Small intestine (tissue), 7 donors: ENCODE measurements at regions not wholly inside any gene's neighbourhood (a gene's known extent, or its start where the extent isn't known, plus 50 kb on each side); places are given as distances from the start of the nearest gene placed in this dataset.
"Not testable (repeated sequence)": the region's sequence is repeated elsewhere in the genome, so short reads cannot be mapped to it uniquely, and the experiment has no call there.

Experiments used
- DNase-seq, 2 donors: peaks; one replicate each; pipeline versions ENCODE4 v3.0.0 to v3.0.0-alpha.2; 2013
- FAIRE-seq: peaks from 2 replicates; lab custom pipeline; 2012; peaks lifted over from hg19 to GRCh38; lab: Jason Lieb, UNC
- H3K27ac ChIP-seq, 3 donors: one replicate each; pipeline ENCODE4 v1.5.1; 2013; ENCODE audit warnings: low read length in 2 of 3, mild to moderate bottlenecking in 2 of 3, control low read depth in 1 of 3, inconsistent platforms in 1 of 3, low read depth in 1 of 3, moderate library complexity in 1 of 3
- H3K27me3 ChIP-seq, 3 donors: one replicate each; pipeline ENCODE4 v1.6.1; 2013; ENCODE audit warnings: low read length in 3 of 3, inconsistent platforms in 1 of 3; ENCODE audit not compliant: control insufficient read depth in 3 of 3, insufficient read depth in 3 of 3
- H3K36me3 ChIP-seq, 3 donors: one replicate each; pipeline ENCODE4 v1.6.1; 2013; ENCODE audit warnings: low read length in 3 of 3, inconsistent platforms in 1 of 3, low read depth in 1 of 3, mild to moderate bottlenecking in 1 of 3, moderate library complexity in 1 of 3; ENCODE audit not compliant: control insufficient read depth in 3 of 3, insufficient read depth in 2 of 3
- H3K4me1 ChIP-seq, 3 donors: one replicate each; pipeline ENCODE4 v1.6.1; 2013; ENCODE audit warnings: low read length in 2 of 3, inconsistent platforms in 1 of 3, low read depth in 1 of 3, mild to moderate bottlenecking in 1 of 3, moderate library complexity in 1 of 3; ENCODE audit not compliant: control insufficient read depth in 3 of 3, insufficient read depth in 2 of 3
- H3K4me3 ChIP-seq, 3 donors: one replicate each; pipeline ENCODE4 v1.5.1; 2013; ENCODE audit warnings: low read length in 3 of 3, control low read depth in 1 of 3, inconsistent platforms in 1 of 3, low read depth in 1 of 3, mild to moderate bottlenecking in 1 of 3, moderate library complexity in 1 of 3
- H3K9me3 ChIP-seq, 2 donors: one replicate each; pipeline ENCODE4 v1.6.1; 2013; ENCODE audit warnings: low read depth in 1 of 2, low read length in 1 of 2; ENCODE audit not compliant: control insufficient read depth in 2 of 2, insufficient read depth in 1 of 2
- WGBS, 3 donors: extraction: QIAGEN DNeasy Blood & Tissue Kit; methylation state at CpG; one replicate each; pipeline ENCODE4 v1.1.7; 2013; 5-methylcytosine and 5-hydroxymethylcytosine counted together
- donor health status: healthy with polysubstance abuse.
- donor health status: control.
- donor health status: control.
- donor health status: Bipolar disorder and iron deficiency.
- donor health status: healthy.

DNA sequence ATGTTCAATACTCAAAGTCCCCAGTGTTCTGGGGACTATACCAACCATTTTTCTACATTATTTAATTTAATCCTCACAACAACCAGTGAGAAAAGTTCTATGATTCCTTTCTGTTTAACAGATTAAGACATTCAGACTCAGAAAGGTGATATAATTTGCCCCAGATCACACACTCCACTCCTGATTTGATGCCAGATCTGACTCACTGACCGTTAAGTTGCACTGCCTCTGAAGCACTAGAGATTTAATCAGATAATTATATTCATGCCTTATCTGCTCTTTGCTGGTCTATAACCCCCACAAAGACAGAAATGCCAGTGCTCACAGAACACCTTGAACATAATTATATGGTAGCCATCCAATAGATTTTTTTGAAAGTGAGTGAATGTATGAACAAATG lies 501.0 kb downstream of the IGSF11 start:
- no peak for FAIRE-seq
- DNase-seq: no peak
- Histone ChIP-seq H3K36me3 (no peaks in the 10 kb centered on the region), H3K9me3 (no peaks in the 10 kb centered on the region), H3K27ac (no peak overlapping the region), H3K27me3 (no peaks in the 10 kb centered on the region), H3K4me3 (no peak overlapping the region), H3K4me1 (no peaks in the 10 kb centered on the region)
- WGBS, 3 donors: 45 to 53% (median 45%) methylated on average over 1 of the region's 1 CpG

GRCh38 chr3:118534519-118534918 lies 500.1 kb downstream of the IGSF11 start:
- WGBS, 3 donors: 0 to 7% (median 6%) methylated on average over 2 of the region's 2 CpGs
- no peak for FAIRE-seq

GRCh38 chr3:118536764-118537163 lies 497.9 kb downstream of the IGSF11 start:
- no peak overlapping the region for H3K4me3 ChIP-seq
- no peak for FAIRE-seq

More at GRCh38 chr3:118534519-118534918, 500.1 kb downstream of the IGSF11 start:
- no peak for DNase-seq
- no peaks in the 10 kb centered on the region for H3K4me1 ChIP-seq
- no peaks in the 10 kb centered on the region for H3K9me3 ChIP-seq
- no peak overlapping the region for H3K4me3 ChIP-seq
- no peaks in the 10 kb centered on the region for H3K27me3 ChIP-seq
- no peaks in the 10 kb centered on the region for H3K36me3 ChIP-seq
- H3K27ac ChIP-seq: no peak overlapping the region

DNA sequence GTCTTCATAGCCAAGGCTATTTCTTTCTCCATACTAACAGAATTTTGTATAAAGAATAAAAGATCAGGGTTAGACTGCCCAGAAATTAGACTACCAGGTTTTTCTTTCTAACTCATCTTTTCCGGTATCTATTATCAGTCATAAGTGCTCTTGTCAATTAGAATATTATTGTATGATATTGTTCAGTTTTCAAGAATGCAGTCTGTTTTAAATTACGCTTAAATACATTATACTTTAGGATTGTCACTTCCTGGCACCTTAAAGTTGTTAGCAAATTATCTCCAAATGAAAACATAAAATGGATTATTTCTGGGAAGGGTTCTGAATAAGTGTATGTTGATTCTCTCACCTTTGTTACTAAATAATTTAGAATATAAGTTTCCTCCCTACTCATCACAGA lies 497.2 kb downstream of the IGSF11 start:
- no peak for DNase-seq
- 87 to 96% (median 91%) methylated on average over 2 of the region's 2 CpGs for WGBS, 3 donors
- Histone ChIP-seq H3K27me3 (no peaks in the 10 kb centered on the region), H3K9me3 (no peaks in the 10 kb centered on the region), H3K4me1 (no peaks in the 10 kb centered on the region), H3K4me3 (no peak overlapping the region), H3K27ac (no peak overlapping the region), H3K36me3 (no peaks in the 10 kb centered on the region)
- FAIRE-seq: no peak

More at GRCh38 chr3:118536764-118537163, 497.9 kb downstream of the IGSF11 start:
- H3K27me3 ChIP-seq: no peaks in the 10 kb centered on the region
- no peaks in the 10 kb centered on the region for H3K36me3 ChIP-seq
- H3K4me1 ChIP-seq: no peaks in the 10 kb centered on the region
- H3K27ac ChIP-seq: no peak overlapping the region
- 75 to 82% (median 78%) methylated on average over 3 of the region's 3 CpGs for WGBS, 3 donors
- no peak for DNase-seq
- no peaks in the 10 kb centered on the region for H3K9me3 ChIP-seq

DNA sequence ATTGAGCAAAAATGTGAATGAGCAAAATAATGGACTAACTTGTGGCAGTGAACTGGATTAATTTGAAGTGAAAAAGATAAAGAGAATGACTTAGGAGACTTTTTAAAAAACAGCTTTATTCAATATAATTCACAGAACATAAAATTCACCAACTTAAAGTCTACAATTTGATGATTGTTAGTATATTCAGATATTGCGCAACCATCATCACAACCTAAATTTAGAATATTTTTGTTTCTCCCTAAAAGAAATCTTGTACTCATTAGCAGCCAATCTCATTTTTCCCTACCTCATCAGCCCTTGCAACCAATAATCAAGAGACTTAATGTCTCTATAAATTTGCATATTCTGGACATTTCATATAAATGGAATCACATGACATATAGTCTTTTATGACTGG lies 496.5 kb downstream of the IGSF11 start:
- Histone ChIP-seq H3K9me3 (no peaks in the 10 kb centered on the region), H3K27me3 (no peaks in the 10 kb centered on the region), H3K27ac (no peak overlapping the region), H3K4me3 (no peak overlapping the region), H3K36me3 (no peaks in the 10 kb centered on the region), H3K4me1 (no peaks in the 10 kb centered on the region)
- 94 to 100% (median 100%) methylated on average over 1 of the region's 1 CpG for WGBS, 3 donors
- DNase-seq (no peak), FAIRE-seq (no peak)

GRCh38 chr3:118539820-118540447 lies 494.7 kb downstream of the IGSF11 start:
- 60 to 80% (median 68%) methylated on average over 13 of the region's 13 CpGs for WGBS, 3 donors

DNA sequence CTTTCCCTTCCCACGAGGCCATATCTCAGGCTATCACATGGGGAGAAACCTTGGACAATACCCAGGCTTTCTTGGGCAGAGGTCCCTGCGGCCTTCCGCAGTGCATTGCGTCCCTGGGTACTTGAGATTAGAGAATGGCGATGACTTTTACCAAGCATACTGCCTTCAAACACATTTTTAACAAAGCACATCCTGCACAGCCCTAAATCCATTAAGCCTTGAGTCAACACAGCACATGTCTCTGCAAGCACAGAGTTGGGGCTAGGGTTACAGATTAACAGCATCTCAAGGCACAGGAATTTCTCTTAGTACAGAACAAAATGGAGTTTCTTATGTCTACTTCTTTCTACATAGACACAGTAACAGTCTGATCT lies 494.2 kb downstream of the IGSF11 start:
- not testable (repeated sequence) for H3K27me3 ChIP-seq, H3K27ac ChIP-seq, DNase-seq, FAIRE-seq, H3K4me3 ChIP-seq, H3K36me3 ChIP-seq, H3K4me1 ChIP-seq, H3K9me3 ChIP-seq
- WGBS, 3 donors: 29 to 75% (median 60%) methylated on average over 5 of the region's 5 CpGs

More at GRCh38 chr3:118539820-118540447, 494.7 kb downstream of the IGSF11 start:
- H3K9me3 ChIP-seq, H3K36me3 ChIP-seq, H3K27ac ChIP-seq, H3K4me1 ChIP-seq, H3K27me3 ChIP-seq, FAIRE-seq, H3K4me3 ChIP-seq, DNase-seq: not testable (repeated sequence)

DNA sequence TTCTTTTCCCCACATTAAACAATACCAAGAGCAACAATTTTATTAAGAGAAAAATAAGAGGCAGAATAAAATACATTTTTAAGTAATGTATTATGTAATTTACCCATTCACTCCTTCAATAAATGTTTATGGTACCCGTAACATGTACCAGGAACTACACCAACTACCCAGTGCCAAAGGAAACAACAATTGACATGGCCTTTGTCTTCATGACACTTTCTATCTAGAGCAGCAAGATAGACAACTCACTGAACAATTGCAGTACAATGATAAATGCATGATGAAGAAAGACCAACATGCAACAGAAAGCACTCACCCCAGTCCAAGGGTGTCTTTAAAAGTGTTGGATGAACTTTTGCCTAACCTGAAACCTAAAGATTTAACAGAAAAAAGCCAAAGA lies 493.8 kb downstream of the IGSF11 start:
- H3K27me3 ChIP-seq: no peaks in the 10 kb centered on the region
- DNase-seq (no peak), FAIRE-seq (no peak)
- no peaks in the 10 kb centered on the region for H3K9me3 ChIP-seq
- no peak overlapping the region for H3K4me3 ChIP-seq
- no peaks in the 10 kb centered on the region for H3K4me1 ChIP-seq
- H3K36me3 ChIP-seq: no peaks in the 10 kb centered on the region
- no peak overlapping the region for H3K27ac ChIP-seq
- WGBS, 3 donors: 51 to 87% (median 75%) methylated on average over 1 of the region's 1 CpG

DNA sequence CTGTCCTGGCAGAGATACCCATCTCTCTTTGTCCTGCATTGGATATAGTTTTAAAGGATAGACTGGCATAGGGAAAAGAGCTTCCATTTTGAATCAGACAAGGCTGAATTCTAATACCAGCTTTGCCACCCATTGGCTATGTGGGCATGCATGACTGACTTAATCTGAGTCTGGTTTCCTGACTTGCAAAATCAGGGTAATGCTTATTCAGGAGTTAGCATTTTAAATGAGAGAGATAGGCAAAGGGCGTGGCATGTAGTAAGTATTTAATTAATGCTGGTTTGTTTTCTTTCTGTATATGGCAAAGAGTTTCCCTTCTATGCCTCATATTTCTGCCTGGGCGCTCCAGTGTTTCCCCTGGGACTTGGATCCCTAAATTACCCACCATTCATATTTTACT lies 492.9 kb downstream of the IGSF11 start:
- H3K9me3 ChIP-seq: no peaks in the 10 kb centered on the region
- no peaks in the 10 kb centered on the region for H3K36me3 ChIP-seq
- H3K4me1 ChIP-seq: no peaks in the 10 kb centered on the region
- H3K27me3 ChIP-seq: no peaks in the 10 kb centered on the region
- FAIRE-seq (no peak), DNase-seq (no peak)
- H3K4me3 ChIP-seq: no peak overlapping the region
- no peak overlapping the region for H3K27ac ChIP-seq
- WGBS, 3 donors: 64 to 77% (median 73%) methylated on average over 2 of the region's 2 CpGs
